ENCODE measurements at regions not wholly inside any gene's neighbourhood (a gene's known extent, or its start where the extent isn't known, plus 50 kb on each side); places are given as distances from the start of the nearest gene placed in this dataset.

DNA sequence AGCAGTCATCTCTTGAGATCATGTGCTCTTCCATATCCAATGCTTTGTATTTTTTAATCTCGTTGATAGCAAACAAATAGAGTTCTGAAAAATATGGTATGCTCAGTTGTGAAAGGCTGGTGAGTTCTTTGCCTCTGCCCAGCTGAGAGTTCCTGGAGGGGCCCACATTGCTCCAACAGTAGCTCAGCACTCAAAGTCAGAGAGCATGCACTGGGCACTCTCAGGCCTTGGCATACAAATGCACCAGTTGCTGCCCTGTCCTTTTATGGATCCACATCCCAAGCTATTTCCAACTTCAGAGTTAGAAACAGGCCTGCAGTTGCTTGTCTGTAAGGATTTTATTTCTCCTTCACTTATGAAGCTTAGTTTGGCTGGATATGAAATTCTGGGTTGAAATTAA, 181.7 kb upstream of the CHRNA7 start:
- Histone ChIP-seq H2AFZ (no peak overlapping the region), H4K20me1 (ENCODE audit: insufficient read depth) (no peaks in the 10 kb centered on the region), H3F3A (ENCODE audit: insufficient read depth) (no peaks in the 10 kb centered on the region), H3K27ac (no peak overlapping the region), H3K9ac (no peak overlapping the region), H3K79me2 (ENCODE audit: insufficient read depth) (no peaks in the 10 kb centered on the region), H3K27me3 (replicated peaks; ENCODE audit: insufficient read depth) (no peaks in the 10 kb centered on the region), H3K36me3 (ENCODE audit: low read depth) (no peaks in the 10 kb centered on the region), H3K9me3 (ENCODE audit: low read depth) (no peaks in the 10 kb centered on the region), H3K4me2 (ENCODE audit: unreplicated experiment) (no peak overlapping the region), H3K4me3 (no peak overlapping the region), H3K9me2 (ENCODE audit: insufficient read depth) (no peaks in the 10 kb centered on the region), H3K4me1 (ENCODE audit: insufficient read depth) (no peaks in the 10 kb centered on the region)
- in situ Hi-C loops (cut with MboI): no loop called here
- TF ChIP-seq EZH2 (IDR thresholded peaks at IDR 0.05; ENCODE audit: insufficient read depth, poor library complexity, severe bottlenecking): no peak
- TF ChIP-seq EZH2phosphoT487 (IDR thresholded peaks at IDR 0.05; ENCODE audit: insufficient read depth, low read depth): no peak
- 15 to 23% methylated on average over 1 of the region's 1 CpG for WGBS, 2 experiments (ENCODE audit: low coverage in 1 of 2, low lambda C conversion rate in 2 of 2, missing lambda C conversion rate in 2 of 2)
- no peak for DNase-seq

DNA sequence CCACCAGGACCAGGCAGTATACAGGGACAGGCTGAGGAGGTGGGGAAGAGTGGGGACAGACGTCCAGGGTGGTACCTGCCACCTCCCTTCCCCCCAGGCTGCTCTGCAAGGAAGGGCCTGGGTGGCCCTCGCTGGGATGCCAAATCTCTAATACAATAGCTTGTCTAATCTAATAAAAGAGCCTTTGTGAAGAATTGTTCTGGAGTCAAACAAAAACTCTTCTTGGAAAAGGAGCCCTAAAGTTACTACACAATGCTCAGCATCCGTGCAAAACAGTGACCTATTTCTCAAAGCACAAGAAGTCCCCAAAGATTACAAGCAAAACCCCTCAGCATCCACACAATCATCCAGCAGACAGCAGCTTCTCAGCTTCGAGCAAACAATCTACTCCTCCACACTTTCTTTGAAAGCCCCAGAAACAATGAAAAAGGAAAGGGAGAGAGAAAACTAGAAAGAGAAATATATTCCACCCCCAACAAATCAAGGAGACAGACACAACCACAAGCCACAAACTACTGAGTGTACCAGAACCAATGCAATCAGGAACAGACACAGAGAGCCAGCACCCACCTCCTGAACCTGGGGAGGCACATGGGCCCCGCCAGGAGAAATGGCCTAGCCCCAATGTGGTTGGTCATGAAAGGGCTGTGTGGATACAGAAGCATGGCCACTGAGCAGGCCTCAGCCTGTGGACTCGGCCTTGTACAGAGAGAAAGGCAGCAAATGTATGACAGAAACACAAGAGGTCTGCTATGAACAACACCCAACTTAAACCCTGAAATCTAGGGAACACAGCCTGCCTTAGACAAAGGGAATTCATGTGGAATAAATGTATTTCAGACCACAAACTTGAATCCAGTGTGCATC, 177.1 kb upstream of the CHRNA7 start:
- DNase-seq: no peak
- in situ Hi-C loops (cut with MboI): no loop called here
- no peak for TF ChIP-seq EZH2 (IDR thresholded peaks at IDR 0.05; ENCODE audit: insufficient read depth, poor library complexity, severe bottlenecking)
- Histone ChIP-seq H3K36me3 (ENCODE audit: low read depth) (no peaks in the 10 kb centered on the region), H3K27ac (no peak overlapping the region), H3K4me3 (no peak overlapping the region), H3K4me1 (ENCODE audit: insufficient read depth) (no peaks in the 10 kb centered on the region), H3K4me2 (ENCODE audit: unreplicated experiment) (no peak overlapping the region), H3K9me2 (ENCODE audit: insufficient read depth) (no peaks in the 10 kb centered on the region), H3K9ac (no peak overlapping the region), H4K20me1 (ENCODE audit: insufficient read depth) (no peaks in the 10 kb centered on the region), H2AFZ (no peak overlapping the region), H3K79me2 (ENCODE audit: insufficient read depth) (no peaks in the 10 kb centered on the region), H3K27me3 (replicated peaks; ENCODE audit: insufficient read depth) (no peaks in the 10 kb centered on the region), H3K9me3 (ENCODE audit: low read depth) (no peaks in the 10 kb centered on the region), H3F3A (ENCODE audit: insufficient read depth) (no peaks in the 10 kb centered on the region)
- WGBS, 2 experiments (ENCODE audit: low coverage in 1 of 2, low lambda C conversion rate in 2 of 2, missing lambda C conversion rate in 2 of 2): 6 to 16% methylated on average over 6 of the region's 6 CpGs

DNA sequence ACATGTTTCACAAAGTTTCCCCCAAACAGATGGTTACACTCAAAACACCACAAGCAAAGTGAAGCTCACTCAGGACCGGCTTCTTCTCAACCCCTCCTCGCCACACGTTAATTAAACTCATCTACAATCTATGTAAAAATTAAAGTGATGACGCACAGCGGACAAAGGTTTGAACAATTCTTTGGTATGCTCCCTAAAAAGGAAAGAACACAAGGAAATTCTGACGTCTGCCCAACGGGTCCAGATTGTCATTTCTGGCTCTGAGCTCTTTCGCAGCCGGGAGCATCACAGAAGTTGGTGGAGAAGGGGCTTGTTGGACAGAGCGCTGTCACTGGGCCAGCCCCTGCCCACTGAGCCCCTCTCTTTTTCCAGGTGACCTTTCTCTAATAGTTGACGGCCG, 173.7 kb upstream of the CHRNA7 start:
- Histone ChIP-seq H2AFZ (no peak overlapping the region), H3K27ac (no peak overlapping the region), H3K27me3 (replicated peaks; ENCODE audit: insufficient read depth) (no peaks in the 10 kb centered on the region), H3F3A (ENCODE audit: insufficient read depth) (no peaks in the 10 kb centered on the region), H3K4me2 (ENCODE audit: unreplicated experiment) (no peak overlapping the region), H3K9me3 (ENCODE audit: low read depth) (no peaks in the 10 kb centered on the region), H3K79me2 (ENCODE audit: insufficient read depth) (no peaks in the 10 kb centered on the region), H4K20me1 (ENCODE audit: insufficient read depth) (no peaks in the 10 kb centered on the region), H3K36me3 (ENCODE audit: low read depth) (no peaks in the 10 kb centered on the region), H3K9me2 (ENCODE audit: insufficient read depth) (no peaks in the 10 kb centered on the region), H3K4me3 (no peak overlapping the region), H3K4me1 (ENCODE audit: insufficient read depth) (no peaks in the 10 kb centered on the region), H3K9ac (no peak overlapping the region)
- no peak for DNase-seq
- in situ Hi-C loops (cut with MboI): no loop called here
- no peak for TF ChIP-seq EZH2 (IDR thresholded peaks at IDR 0.05; ENCODE audit: insufficient read depth, poor library complexity, severe bottlenecking)
- TF ChIP-seq EZH2phosphoT487 (IDR thresholded peaks at IDR 0.05; ENCODE audit: insufficient read depth, low read depth): no peak
- WGBS, 2 experiments (ENCODE audit: low coverage in 1 of 2, low lambda C conversion rate in 2 of 2, missing lambda C conversion rate in 2 of 2): 62 to 63% methylated on average over 12 of the region's 12 CpGs

DNA sequence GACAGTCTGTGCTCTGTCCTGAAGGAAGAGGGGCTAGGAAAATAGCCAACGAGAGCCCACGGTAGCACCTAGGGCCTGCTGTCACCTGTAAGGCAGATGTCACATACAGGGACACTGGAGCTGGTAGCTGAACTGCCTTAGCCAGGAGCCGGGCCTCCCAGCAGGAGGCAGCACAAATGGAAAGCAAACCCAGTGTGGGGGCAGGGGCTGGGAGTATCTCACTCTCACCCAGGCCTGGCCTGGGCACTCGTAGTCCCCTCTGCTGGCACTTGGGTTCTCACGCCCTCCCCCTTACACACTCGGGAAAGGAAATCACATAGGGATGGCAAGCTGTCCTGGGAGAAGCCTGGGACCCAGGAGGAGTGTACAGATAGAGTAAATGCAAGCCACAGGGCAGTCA, 173.1 kb upstream of the CHRNA7 start:
- Histone ChIP-seq H3K4me2 (ENCODE audit: unreplicated experiment) (no peak overlapping the region), H3F3A (ENCODE audit: insufficient read depth) (no peaks in the 10 kb centered on the region), H3K27me3 (replicated peaks; ENCODE audit: insufficient read depth) (no peaks in the 10 kb centered on the region), H3K9me2 (ENCODE audit: insufficient read depth) (no peaks in the 10 kb centered on the region), H3K36me3 (ENCODE audit: low read depth) (no peaks in the 10 kb centered on the region), H3K79me2 (ENCODE audit: insufficient read depth) (no peaks in the 10 kb centered on the region), H4K20me1 (ENCODE audit: insufficient read depth) (no peaks in the 10 kb centered on the region), H3K4me3 (no peak overlapping the region), H2AFZ (no peak overlapping the region), H3K9ac (no peak overlapping the region), H3K4me1 (ENCODE audit: insufficient read depth) (no peaks in the 10 kb centered on the region), H3K27ac (no peak overlapping the region), H3K9me3 (ENCODE audit: low read depth) (no peaks in the 10 kb centered on the region)
- in situ Hi-C loops (cut with MboI): no loop called here
- TF ChIP-seq EZH2phosphoT487 (IDR thresholded peaks at IDR 0.05; ENCODE audit: insufficient read depth, low read depth) (no peak), EZH2 (IDR thresholded peaks at IDR 0.05; ENCODE audit: insufficient read depth, poor library complexity, severe bottlenecking) (no peak)
- DNase-seq: no peak
- WGBS, 2 experiments (ENCODE audit: low coverage in 1 of 2, low lambda C conversion rate in 2 of 2, missing lambda C conversion rate in 2 of 2): 12 to 15% methylated on average over 6 of the region's 6 CpGs

Measured in GM23248 (cell line).